Omental fat pad (tissue), 3 donors: ENCODE measurements at regions not wholly inside any gene's neighbourhood (a gene's known extent, or its start where the extent isn't known, plus 50 kb on each side); places are given as distances from the start of the nearest gene placed in this dataset.
"Not testable (repeated sequence)": the region's sequence is repeated elsewhere in the genome, so short reads cannot be mapped to it uniquely, and the experiment has no call there.

Experiments
- ATAC-seq: fragments of 150-250 bp; one replicate; pipeline ENCODE4 v1.9.1; 2016; ENCODE audit warnings: mild to moderate bottlenecking, moderate library complexity; ENCODE audit not compliant: low FRiP score
- DNase-seq: peaks from one replicate; pipeline ENCODE4 v3.0.0-alpha.2; 2019; ENCODE audit warnings: low spot score
- TF ChIP-seq, protein P1 (sequence below), 3 donors: fragments of 450-650 bp; IDR thresholded peaks; one replicate each; pipeline ENCODE4 v1.5.1; 2016 to 2017; ENCODE audit warnings: antibody characterized with exemption in 3 of 3, mild to moderate bottlenecking in 3 of 3, moderate library complexity in 2 of 3

DNA sequence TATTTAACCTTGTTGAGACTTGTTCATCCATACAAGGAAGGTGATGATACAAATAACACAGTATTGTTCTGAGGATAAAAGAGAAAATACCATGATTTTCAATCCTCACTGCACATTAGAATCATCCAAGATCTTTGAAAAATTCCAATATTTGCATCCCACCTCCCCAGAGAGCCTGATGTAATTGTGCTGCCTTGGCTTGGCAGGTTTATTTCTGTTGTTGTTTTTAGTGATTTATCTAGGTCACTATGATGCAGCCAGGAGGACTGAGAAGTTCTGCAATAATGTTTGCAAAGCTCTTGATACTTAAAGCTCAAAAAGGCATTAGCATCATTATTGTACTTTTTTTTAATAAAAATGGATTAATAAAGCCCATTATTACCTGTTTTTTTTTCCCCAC is 67.0 kb upstream of the NMUR2 start:
- TF ChIP-seq, protein P1, sequence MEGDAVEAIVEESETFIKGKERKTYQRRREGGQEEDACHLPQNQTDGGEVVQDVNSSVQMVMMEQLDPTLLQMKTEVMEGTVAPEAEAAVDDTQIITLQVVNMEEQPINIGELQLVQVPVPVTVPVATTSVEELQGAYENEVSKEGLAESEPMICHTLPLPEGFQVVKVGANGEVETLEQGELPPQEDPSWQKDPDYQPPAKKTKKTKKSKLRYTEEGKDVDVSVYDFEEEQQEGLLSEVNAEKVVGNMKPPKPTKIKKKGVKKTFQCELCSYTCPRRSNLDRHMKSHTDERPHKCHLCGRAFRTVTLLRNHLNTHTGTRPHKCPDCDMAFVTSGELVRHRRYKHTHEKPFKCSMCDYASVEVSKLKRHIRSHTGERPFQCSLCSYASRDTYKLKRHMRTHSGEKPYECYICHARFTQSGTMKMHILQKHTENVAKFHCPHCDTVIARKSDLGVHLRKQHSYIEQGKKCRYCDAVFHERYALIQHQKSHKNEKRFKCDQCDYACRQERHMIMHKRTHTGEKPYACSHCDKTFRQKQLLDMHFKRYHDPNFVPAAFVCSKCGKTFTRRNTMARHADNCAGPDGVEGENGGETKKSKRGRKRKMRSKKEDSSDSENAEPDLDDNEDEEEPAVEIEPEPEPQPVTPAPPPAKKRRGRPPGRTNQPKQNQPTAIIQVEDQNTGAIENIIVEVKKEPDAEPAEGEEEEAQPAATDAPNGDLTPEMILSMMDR (IDR thresholded peaks at IDR 0.05): no peak
- DNase-seq: no peak
- no peak for ATAC-seq

DNA sequence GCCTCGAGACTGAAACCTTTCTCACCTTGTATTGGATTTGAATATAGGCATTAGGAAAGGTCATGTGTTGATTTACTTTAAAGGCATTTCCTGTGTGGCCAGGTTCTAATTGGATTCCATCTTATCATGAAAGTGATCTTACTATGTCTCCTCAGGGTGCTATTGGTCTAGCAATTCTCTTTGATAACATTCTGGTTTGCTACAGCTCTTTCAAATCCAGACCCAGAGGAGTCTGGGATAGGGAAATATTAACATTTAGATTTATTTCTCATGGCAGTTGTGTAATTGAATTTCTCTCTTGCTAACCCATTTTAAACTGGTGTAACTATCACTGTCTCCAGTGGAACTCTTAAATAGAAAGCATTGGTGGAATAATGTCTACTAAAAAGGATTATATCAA is 69.9 kb upstream of the NMUR2 start:
- DNase-seq (no peak), ATAC-seq (no peak)
- TF ChIP-seq, protein P1 (IDR thresholded peaks at IDR 0.05): no peak

DNA sequence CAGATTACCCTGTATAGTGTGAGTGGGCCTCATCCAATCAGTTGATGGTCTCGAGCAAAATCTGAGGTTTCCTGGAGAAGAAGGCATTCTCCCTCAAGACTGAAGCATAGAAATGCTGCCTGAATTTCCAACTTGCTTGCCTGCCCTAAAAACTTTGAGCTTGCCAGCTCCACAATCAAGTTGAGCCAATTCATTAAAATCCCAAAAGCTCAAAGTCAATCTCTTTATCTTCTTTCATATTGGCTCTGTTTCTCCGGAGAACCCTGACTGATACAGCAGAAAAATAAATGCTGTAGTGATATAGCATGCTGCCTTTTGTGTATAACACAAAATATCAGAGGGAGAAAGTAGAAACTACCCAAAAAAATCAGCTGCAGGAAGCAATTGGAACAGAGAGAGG is 72.5 kb upstream of the NMUR2 start:
- TF ChIP-seq, protein P1 (IDR thresholded peaks at IDR 0.05): no peak
- no peak for DNase-seq
- ATAC-seq: no peak

DNA sequence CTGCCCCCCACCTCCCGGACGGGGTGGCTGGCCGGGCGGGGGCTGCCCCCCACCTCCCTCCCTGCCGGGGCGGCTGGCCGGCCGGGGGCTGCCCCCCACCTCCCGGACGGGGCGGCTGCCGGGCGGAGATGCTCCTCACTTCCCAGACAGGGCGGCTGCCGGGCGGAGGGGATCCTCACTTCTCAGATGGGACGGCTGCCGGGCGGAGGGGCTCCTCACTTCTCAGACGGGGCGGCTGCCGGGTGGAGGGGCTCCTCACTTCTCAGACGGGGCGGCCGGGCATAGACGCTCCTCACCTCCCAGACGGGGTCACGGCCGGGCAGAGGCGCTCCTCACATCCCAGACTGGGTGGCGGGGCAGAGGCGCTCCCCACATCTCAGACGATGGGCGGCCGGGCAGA is 74.8 kb upstream of the NMUR2 start:
- not testable (repeated sequence) for ATAC-seq, DNase-seq

DNA sequence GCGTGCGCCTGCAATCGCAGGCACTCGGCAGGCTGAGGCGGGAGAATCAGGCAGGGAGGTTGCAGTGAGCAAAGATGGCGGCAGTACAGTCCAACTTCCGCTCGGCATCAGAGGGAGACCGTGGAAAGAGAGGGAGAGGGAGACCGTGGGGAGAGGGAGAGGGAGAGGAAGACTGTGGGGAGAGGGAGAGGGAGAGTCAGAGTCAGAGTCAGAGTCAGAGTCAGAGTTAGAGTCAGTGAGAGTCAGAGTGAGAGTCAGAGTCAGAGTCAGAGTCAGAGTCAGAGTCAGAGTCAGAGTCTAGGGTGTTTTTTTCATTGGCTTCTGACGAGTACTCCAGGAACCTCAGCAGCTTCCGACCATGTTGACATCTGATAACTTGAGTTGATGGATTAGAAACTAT is 75.6 kb upstream of the NMUR2 start:
- ATAC-seq, DNase-seq: not testable (repeated sequence)

DNA sequence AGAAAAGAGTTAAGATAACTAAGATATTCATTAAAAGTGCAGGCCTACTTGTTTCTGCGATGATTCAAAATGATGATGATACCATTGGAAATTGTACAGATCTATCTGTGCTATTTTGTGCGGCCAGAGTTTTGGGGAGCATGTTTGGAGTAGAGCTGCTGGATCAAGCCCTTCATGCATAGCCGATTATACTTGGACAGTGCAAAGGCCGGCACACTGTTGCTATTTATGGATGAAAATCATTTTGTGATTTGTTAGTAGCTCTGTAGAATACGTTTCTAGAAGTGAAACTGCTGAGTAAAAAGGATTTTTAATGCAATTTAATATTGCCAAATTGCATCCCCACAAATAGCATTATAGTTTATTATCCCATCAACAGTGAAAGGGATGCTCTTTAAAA is 82.1 kb upstream of the NMUR2 start:
- TF ChIP-seq, protein P1 (IDR thresholded peaks at IDR 0.05): no peak
- DNase-seq (no peak), ATAC-seq (no peak)

DNA sequence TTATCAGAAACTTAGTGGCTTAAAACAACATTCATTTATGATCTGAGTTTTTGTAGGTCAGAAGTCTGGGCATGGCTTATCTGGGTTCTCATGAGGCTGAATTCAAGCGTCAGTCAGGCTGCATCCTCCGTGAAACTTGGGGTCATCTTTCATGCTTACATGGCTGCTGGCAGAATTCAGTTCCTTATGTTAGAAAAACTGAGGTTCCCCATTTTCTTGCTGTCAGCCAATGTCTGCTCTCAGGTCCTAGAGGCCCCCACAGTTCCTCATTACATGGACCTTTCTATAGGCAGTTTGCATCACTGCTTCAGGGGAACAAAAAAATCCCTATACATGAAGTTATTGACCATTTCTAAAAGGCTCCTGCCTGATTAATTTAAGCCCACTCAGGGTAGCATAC is 83.8 kb upstream of the NMUR2 start:
- no peak for DNase-seq
- ATAC-seq: no peak
- TF ChIP-seq, protein P1 (IDR thresholded peaks at IDR 0.05): no peak

DNA sequence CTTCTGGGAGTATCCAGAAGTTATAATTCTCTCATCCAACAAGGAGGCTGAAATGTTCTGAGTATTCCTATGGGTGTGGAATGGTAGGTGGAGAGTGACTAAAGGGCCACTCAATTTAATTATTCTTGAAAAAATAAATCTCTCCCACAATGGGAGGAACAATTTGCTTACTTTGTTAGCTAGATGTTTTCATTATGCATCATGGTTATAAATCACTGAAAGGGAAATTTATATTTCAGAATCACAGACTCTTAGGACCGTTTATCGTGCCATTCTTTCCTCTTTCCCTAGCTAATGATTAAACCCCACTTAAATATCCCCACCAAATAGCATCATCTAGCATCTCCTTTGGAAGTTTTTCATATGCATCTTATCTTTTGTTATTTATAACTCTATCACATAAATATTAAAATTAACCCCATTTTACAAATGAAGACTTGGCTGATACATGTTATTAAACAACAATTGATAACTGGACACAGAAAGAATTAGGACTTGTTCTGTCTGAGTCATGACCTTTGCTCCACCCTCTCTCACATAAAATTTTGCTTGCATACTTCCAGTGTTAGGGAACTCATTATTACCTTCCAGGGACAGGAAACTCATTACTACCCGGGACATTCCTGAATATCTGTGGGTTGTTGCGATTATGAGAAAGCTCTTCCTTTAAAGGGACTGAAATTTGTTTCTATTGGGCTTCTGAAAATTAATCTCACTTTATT is 94.9 kb upstream of the NMUR2 start:
- TF ChIP-seq, protein P1 (IDR thresholded peaks at IDR 0.05): no peak
- DNase-seq: no peak
- no peak for ATAC-seq
